H1 (cell line): ENCODE measurements at regions not wholly inside any gene's neighbourhood (a gene's known extent, or its start where the extent isn't known, plus 50 kb on each side); places are given as distances from the start of the nearest gene placed in this dataset.

ENCODE experiments used
- CTCF ChIA-PET: fragments of 300-600 bp; sonication (Branson Sonifier 250); formaldehyde crosslinking; loops from one replicate; lab custom pipeline; 2021; ENCODE audit not compliant: partially characterized antibody; lab: Charles Lee
- POLR2A ChIA-PET: fragments of 300-600 bp; sonication (Branson Sonifier 250); formaldehyde crosslinking; loops from one replicate; lab custom pipeline; 2021; ENCODE audit warnings: inconsistent platforms; ENCODE audit not compliant: partially characterized antibody; lab: Charles Lee
- DNase-seq, 2 experiments: peaks; one replicate each; pipeline versions ENCODE4 v3.0.0 to v3.0.0-alpha.2; 2010 to 2022; ENCODE audit warnings: low spot score in 2 of 2, low read depth in 1 of 2, mixed read lengths in 1 of 2
- FAIRE-seq: peaks from 2 replicates; lab custom pipeline; 2011; peaks lifted over from hg19 to GRCh38; lab: Jason Lieb, UNC
- H2AFZ ChIP-seq: 2 replicates; pipeline ENCODE4 v1.8.1; 2012; ENCODE audit warnings: low read length, inconsistent platforms
- H2AK5ac ChIP-seq: 2 replicates; pipeline ENCODE4 v1.6.1; 2013; ENCODE audit warnings: low read depth, low read length
- H2BK120ac ChIP-seq: replicated peaks from 2 replicates; pipeline ENCODE3; 2013; ENCODE audit warnings: low read depth, low read length, inconsistent platforms
- H2BK12ac ChIP-seq: 2 replicates; pipeline ENCODE4 v1.6.1; 2013; ENCODE audit warnings: low read depth, low read length
- H2BK15ac ChIP-seq: 2 replicates; pipeline ENCODE4 v1.6.1; 2013; ENCODE audit warnings: low read length
- H2BK20ac ChIP-seq: 2 replicates; pipeline ENCODE4 v1.6.1; 2013; ENCODE audit warnings: low read length
- H2BK5ac ChIP-seq: 2 replicates; pipeline ENCODE4 v1.6.1; 2013; ENCODE audit warnings: low read depth, low read length
- H3K14ac ChIP-seq: 2 replicates; pipeline ENCODE4 v1.6.1; 2013; ENCODE audit warnings: inconsistent platforms; ENCODE audit not compliant: insufficient read length
- H3K18ac ChIP-seq: 2 replicates; pipeline ENCODE4 v1.6.1; 2013; ENCODE audit warnings: low read length; ENCODE audit errors: extremely low read depth
- H3K23ac ChIP-seq: 2 replicates; pipeline ENCODE4 v1.6.1; 2013; ENCODE audit warnings: inconsistent platforms; ENCODE audit not compliant: insufficient read length
- H3K23me2 ChIP-seq: 2 replicates; pipeline ENCODE4 v1.6.1; 2013; ENCODE audit warnings: low read depth, low read length
- H3K27ac ChIP-seq: 2 replicates; pipeline ENCODE4 v1.6.1; 2011; ENCODE audit warnings: low read depth, low read length, inconsistent platforms
- H3K27me3 ChIP-seq, 4 experiments: replicated peaks in 1 of 4; 1 replicate in 1 of 4; 2 replicates in 3 of 4; pipeline versions ENCODE4 v1.6.1 to v1.8.1; 2011 to 2013; ENCODE audit warnings: low read length in 3 of 4, mild to moderate bottlenecking in 3 of 4, inconsistent platforms in 2 of 4, mixed read lengths in 2 of 4, moderate library complexity in 1 of 4; ENCODE audit not compliant: control insufficient read depth in 3 of 4, insufficient read depth in 3 of 4; ENCODE audit errors: extremely low read depth in 1 of 4
- H3K36me3 ChIP-seq, 4 experiments: 2 replicates each; pipeline versions ENCODE4 v1.6.1 to v1.8.1; 2011 to 2013; ENCODE audit warnings: mild to moderate bottlenecking in 4 of 4, low read length in 3 of 4, moderate library complexity in 2 of 4, control low read depth in 1 of 4, inconsistent platforms in 1 of 4; ENCODE audit not compliant: insufficient read depth in 4 of 4, control insufficient read depth in 2 of 4
- H3K4ac ChIP-seq: replicated peaks from 2 replicates; pipeline ENCODE3; 2013; ENCODE audit warnings: low read length, low read depth, mixed read lengths, inconsistent platforms; ENCODE audit not compliant: insufficient read length
- H3K4me1 ChIP-seq, 4 experiments: replicated peaks in 1 of 4; 1 replicate in 1 of 4; 2 replicates in 3 of 4; pipeline versions ENCODE4 v1.6.1 to v1.8.1; 2011 to 2013; ENCODE audit warnings: low read length in 3 of 4, inconsistent platforms in 2 of 4, mixed read lengths in 1 of 4; ENCODE audit not compliant: insufficient read depth in 4 of 4, control insufficient read depth in 3 of 4
- H3K4me2 ChIP-seq, 2 experiments: 2 replicates each; pipeline versions ENCODE4 v1.6.1 to v1.8.1; 2011 to 2013; ENCODE audit warnings: low read depth in 2 of 2, low read length in 2 of 2, control low read depth in 1 of 2, inconsistent platforms in 1 of 2, mild to moderate bottlenecking in 1 of 2; ENCODE audit not compliant: insufficient read depth in 1 of 2
- H3K4me3 ChIP-seq, 4 experiments: fragments of 200-600, 300-600 bp in 1 of 4; sonication (generic), shearing (Covaris generic), sonication (Bioruptor Twin) in 1 of 4; 2 replicates each; pipeline versions ENCODE4 v1.5.1 to v1.8.1; 2011 to 2016; ENCODE audit warnings: low read length in 4 of 4, low read depth in 3 of 4, control low read depth in 2 of 4, inconsistent platforms in 2 of 4, mild to moderate bottlenecking in 2 of 4, mixed read lengths in 1 of 4, moderate library complexity in 1 of 4; ENCODE audit not compliant: insufficient read depth in 2 of 4; ENCODE audit errors: extremely low read depth in 1 of 4
- H3K56ac ChIP-seq: replicated peaks from 2 replicates; pipeline ENCODE3; 2013; ENCODE audit warnings: low read depth, mild to moderate bottlenecking, mixed read lengths, low read length, inconsistent platforms; ENCODE audit not compliant: insufficient read length
- H3K79me1 ChIP-seq: 2 replicates; pipeline ENCODE4 v1.6.1; 2013; ENCODE audit warnings: low read depth, low read length, control low read depth
- H3K79me2 ChIP-seq, 2 experiments: 2 replicates each; pipeline versions ENCODE4 v1.6.1 to v1.8.1; 2012 to 2013; ENCODE audit warnings: low read length in 2 of 2, mild to moderate bottlenecking in 2 of 2, inconsistent platforms in 1 of 2; ENCODE audit not compliant: insufficient read depth in 2 of 2, control insufficient read depth in 1 of 2
- H3K9ac ChIP-seq, 4 experiments: replicated peaks in 1 of 4; 1 replicate in 1 of 4; 2 replicates in 3 of 4; pipeline versions ENCODE4 v1.6.1 to v1.8.1; 2011 to 2013; ENCODE audit warnings: low read depth in 3 of 4, low read length in 3 of 4, control low read depth in 2 of 4, mild to moderate bottlenecking in 2 of 4, moderate library complexity in 2 of 4, inconsistent platforms in 1 of 4; ENCODE audit errors: extremely low read depth in 1 of 4
- H3K9me3 ChIP-seq, 2 experiments: 2 replicates each; pipeline versions ENCODE4 v1.6.1 to v1.8.1; 2012 to 2013; ENCODE audit warnings: mild to moderate bottlenecking in 2 of 2, moderate library complexity in 2 of 2, control low read depth in 1 of 2, inconsistent platforms in 1 of 2, low read depth in 1 of 2, low read length in 1 of 2, mixed read lengths in 1 of 2; ENCODE audit not compliant: insufficient read depth in 2 of 2
- H4K20me1 ChIP-seq, 2 experiments: replicated peaks in 1 of 2; 2 replicates each; pipeline versions ENCODE3 to v1.8.1; 2011 to 2013; ENCODE audit warnings: inconsistent platforms in 2 of 2, low read length in 2 of 2, mild to moderate bottlenecking in 1 of 2; ENCODE audit not compliant: insufficient read depth in 2 of 2, control insufficient read depth in 1 of 2
- H4K5ac ChIP-seq: 2 replicates; pipeline ENCODE4 v1.6.1; 2013; ENCODE audit warnings: low read length, low read depth, mixed read lengths, inconsistent platforms; ENCODE audit not compliant: insufficient read length
- H4K8ac ChIP-seq: 2 replicates; pipeline ENCODE4 v1.8.0; 2013; ENCODE audit warnings: mild to moderate bottlenecking, moderate library complexity, low read length, inconsistent platforms; ENCODE audit not compliant: insufficient read depth; ENCODE audit errors: extremely low read depth
- H4K91ac ChIP-seq: replicated peaks from 2 replicates; pipeline ENCODE3; 2013; ENCODE audit warnings: low read length, mixed read lengths, inconsistent platforms; ENCODE audit not compliant: insufficient read length
- CBX8 ChIP-seq: fragments of 300-800, 300-1000 bp; sonication (generic); IDR thresholded peaks from 2 replicates; pipeline ENCODE4 v1.7.1; 2016; ENCODE audit warnings: low read depth, low read length, borderline replicate concordance
- CEBPB ChIP-seq: IDR thresholded peaks from 2 replicates; pipeline ENCODE4 v1.6.1; 2012; ENCODE audit warnings: low read depth, low read length
- CREB1 ChIP-seq: IDR thresholded peaks from 2 replicates; pipeline ENCODE4 v1.6.1; 2012; ENCODE audit warnings: inconsistent platforms
- E2F6 ChIP-seq: IDR thresholded peaks from 2 replicates; pipeline ENCODE4 v1.6.1; 2012; ENCODE audit warnings: inconsistent platforms
- JUND ChIP-seq: IDR thresholded peaks from 2 replicates; pipeline ENCODE4 v1.6.1; 2011; ENCODE audit warnings: mild to moderate bottlenecking, improper control_type of control experiment, low read length
- KDM5A ChIP-seq: fragments of 200-600 bp; IDR thresholded peaks from 2 replicates; pipeline ENCODE4 v1.7.1; 2012; ENCODE audit warnings: mild to moderate bottlenecking, low read length, inconsistent platforms, mixed read lengths
- MAX ChIP-seq: IDR thresholded peaks from 2 replicates; pipeline ENCODE4 v1.6.1; 2012; ENCODE audit warnings: inconsistent platforms
- PHF8 ChIP-seq: fragments of 200-600 bp; sonication (generic); conservative IDR thresholded peaks from 2 replicates; pipeline ENCODE4 v1.7.1; 2012; ENCODE audit warnings: low read depth, mild to moderate bottlenecking, inconsistent platforms, low read length, moderate library complexity
- RBBP5 ChIP-seq: IDR thresholded peaks from 2 replicates; pipeline ENCODE4 v1.7.1; 2012; ENCODE audit warnings: low read depth, mild to moderate bottlenecking, inconsistent platforms, low read length, moderate library complexity, borderline replicate concordance
- RFX5 ChIP-seq: IDR thresholded peaks from 2 replicates; pipeline ENCODE4 v1.6.1; 2011; ENCODE audit warnings: low read depth, low read length, improper control_type of control experiment, borderline replicate concordance
- SIRT6 ChIP-seq: IDR thresholded peaks from one replicate; pipeline ENCODE4 v1.7.1; 2012; ENCODE audit warnings: low read length, inconsistent platforms
- SP4 ChIP-seq: IDR thresholded peaks from 2 replicates; pipeline ENCODE4 v1.6.1; 2012; ENCODE audit warnings: low read length, inconsistent platforms
- SUZ12 ChIP-seq: fragments of 200-600 bp; sonication (generic); IDR thresholded peaks from 2 replicates; pipeline ENCODE4 v1.6.1; 2012; ENCODE audit warnings: mild to moderate bottlenecking, inconsistent platforms, low read length, moderate library complexity, mixed read lengths

DNA sequence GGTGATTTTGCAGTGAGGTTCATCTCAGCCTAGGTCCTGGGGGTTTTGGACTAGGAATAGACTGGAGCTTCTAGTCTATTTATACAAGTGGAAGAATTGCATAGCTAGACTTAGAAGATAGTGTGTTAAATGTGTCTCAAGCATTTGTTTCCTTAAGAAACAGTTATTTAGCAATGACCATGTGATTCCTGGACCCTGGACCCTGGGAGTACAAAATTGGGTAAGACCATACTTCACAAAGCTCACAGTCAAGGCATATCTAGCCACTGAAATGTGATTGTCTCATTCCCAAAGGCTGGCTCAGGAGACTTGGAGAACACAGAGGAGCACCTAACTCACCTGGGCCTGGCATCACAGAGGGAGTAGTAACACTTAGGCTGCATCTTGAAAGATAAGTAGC is 754.5 kb downstream of the SATB2 start:
- H3K4me1 ChIP-seq, result no peaks in the 10 kb centered on the region
- H3K9me3 ChIP-seq, result no peaks in the 10 kb centered on the region
- no peaks in the 10 kb centered on the region for H3K79me1 ChIP-seq
- H3K79me2 ChIP-seq, result no peaks in the 10 kb centered on the region
- H2BK20ac ChIP-seq, result no peak overlapping the region
- no peaks in the 10 kb centered on the region; a peak in 1 of 7 replicates for H3K27me3 ChIP-seq
- H3K18ac ChIP-seq, result no peak overlapping the region
- H2BK120ac ChIP-seq, result no peak overlapping the region
- no peak overlapping the region for H4K8ac ChIP-seq
- no peak overlapping the region for H3K4me2 ChIP-seq
- H4K91ac ChIP-seq, result no peak overlapping the region
- no peak overlapping the region for H4K5ac ChIP-seq
- H2AFZ ChIP-seq, result no peak overlapping the region
- no peak overlapping the region for H2BK12ac ChIP-seq
- ChIA-PET POLR2A (no interaction called here), CTCF (interaction anchor here (1.6 kb wide), 1 partner anchor 10 kb away, joined by 5 read pairs; no protein-coding TSS in a partner anchor)
- no peak overlapping the region for H3K56ac ChIP-seq
- no peak overlapping the region for H3K4ac ChIP-seq
- H2BK15ac ChIP-seq, result no peak overlapping the region
- no peak overlapping the region for H2BK5ac ChIP-seq
- no peaks in the 10 kb centered on the region for H3K36me3 ChIP-seq
- no peak overlapping the region for H3K23ac ChIP-seq
- H3K9ac ChIP-seq, result no peak overlapping the region
- H3K14ac ChIP-seq, result no peak overlapping the region
- FAIRE-seq (no peak), DNase-seq (no peak)
- H4K20me1 ChIP-seq, result no peaks in the 10 kb centered on the region
- no peaks in the 10 kb centered on the region for H3K23me2 ChIP-seq
- H3K27ac ChIP-seq, result no peak overlapping the region
- no peak overlapping the region for H2AK5ac ChIP-seq
- no peak overlapping the region for H3K4me3 ChIP-seq
- no peak for TF ChIP-seq JUND
- no peak for TF ChIP-seq PHF8
- TF ChIP-seq E2F6, result no peak
- TF ChIP-seq CREB1, result no peak
- TF ChIP-seq CEBPB, result no peak
- TF ChIP-seq RBBP5, result no peak
- no peak for TF ChIP-seq RFX5
- TF ChIP-seq SIRT6, result no peak
- no peak for TF ChIP-seq CBX8
- no peak for TF ChIP-seq SP4
- TF ChIP-seq KDM5A, result no peak
- no peak for TF ChIP-seq SUZ12
- no peak for TF ChIP-seq MAX
